Panc1 (cell line): ENCODE measurements at regions not wholly inside any gene's neighbourhood (a gene's known extent, or its start where the extent isn't known, plus 50 kb on each side); places are given as distances from the start of the nearest gene placed in this dataset.

Experiments used
- ATAC-seq: fragments of 200-7000 bp; cut with Tn5 transposase; 2 replicates; pipeline ENCODE4 v1.9.1; 2020; ENCODE audit warnings: mild to moderate bottlenecking, moderate library complexity
- BruUV-seq: library from RNA; stranded (reverse); fragments of 400-500 nt; replicated peaks from 2 replicates; lab custom pipeline; 2021; lab: Mats Ljungman, UMichigan
- CTCF ChIA-PET: fragments of 300-600 bp; sonication (Branson Sonifier 250); formaldehyde crosslinking; loops from one replicate; lab custom pipeline; 2022; ENCODE audit warnings: antibody characterized with exemption; lab: Charles Lee
- POLR2A ChIA-PET: fragments of 300-600 bp; sonication (Branson Sonifier 250); formaldehyde crosslinking; loops from one replicate; lab custom pipeline; 2022; ENCODE audit warnings: antibody characterized with exemption; lab: Charles Lee
- DNase-seq: peaks from one replicate; pipeline ENCODE4 v3.0.0-alpha.2; 2010; ENCODE audit warnings: low read depth, low spot score
- H3K27ac ChIP-seq: 2 replicates; pipeline ENCODE4 v1.5.1; 2011; ENCODE audit warnings: mild to moderate bottlenecking, low read length, inconsistent platforms
- H3K27me3 ChIP-seq: fragments of 200-500 bp; sonication (Bioruptor generic); 2 replicates; pipeline ENCODE4 v1.6.0; 2014; ENCODE audit warnings: low read length, inconsistent platforms; ENCODE audit not compliant: control insufficient read depth, insufficient read depth
- H3K36me3 ChIP-seq: fragments of 200-500 bp; sonication (Bioruptor generic); 2 replicates; pipeline ENCODE4 v1.5.1; 2014; ENCODE audit warnings: inconsistent platforms, mild to moderate bottlenecking, low read length, moderate library complexity; ENCODE audit not compliant: control insufficient read depth, insufficient read depth
- H3K4me1 ChIP-seq: 2 replicates; pipeline ENCODE4 v1.5.1; 2011; ENCODE audit warnings: inconsistent platforms, mild to moderate bottlenecking, low read length, moderate library complexity; ENCODE audit not compliant: control insufficient read depth, insufficient read depth
- H3K4me3 ChIP-seq, 2 experiments: 2 replicates each; pipeline ENCODE4 v1.5.1; 2011 to 2012; ENCODE audit warnings: low read depth in 2 of 2, low read length in 2 of 2, mild to moderate bottlenecking in 2 of 2, inconsistent platforms in 1 of 2, moderate library complexity in 1 of 2
- H3K9me3 ChIP-seq: fragments of 200-500 bp; sonication (Bioruptor generic); 2 replicates; pipeline ENCODE4 v1.5.1; 2014; ENCODE audit warnings: low read depth, mild to moderate bottlenecking, inconsistent platforms, low read length, moderate library complexity; ENCODE audit not compliant: control insufficient read depth, insufficient read depth
- CTCF ChIP-seq: fragments of 450-650 bp; IDR thresholded peaks from 2 replicates; pipeline ENCODE4 v1.5.1; 2017; ENCODE audit warnings: mild to moderate bottlenecking
- POLR2AphosphoS5 ChIP-seq: IDR thresholded peaks from 2 replicates; pipeline ENCODE4 v1.6.1; 2012; ENCODE audit warnings: mild to moderate bottlenecking, low read depth, low read length, moderate library complexity
- REST ChIP-seq, 2 experiments: IDR thresholded peaks; 2 replicates each; pipeline ENCODE4 v1.6.1; 2011 to 2012; ENCODE audit warnings: low read depth in 2 of 2, control low read depth in 1 of 2, low read length in 1 of 2, mild to moderate bottlenecking in 1 of 2, moderate library complexity in 1 of 2; ENCODE audit not compliant: insufficient read depth in 1 of 2
- SIN3A ChIP-seq: IDR thresholded peaks from 2 replicates; pipeline ENCODE4 v1.6.1; 2012; ENCODE audit warnings: low read depth, mild to moderate bottlenecking, low read length, moderate library complexity, borderline replicate concordance; ENCODE audit not compliant: insufficient read depth
- TCF7L2 ChIP-seq: IDR thresholded peaks from 2 replicates; pipeline ENCODE4 v1.6.1; 2011; ENCODE audit warnings: mild to moderate bottlenecking, low read depth, low read length, inconsistent platforms
- in situ Hi-C: cut with HindIII; loops from 2 replicates; pipeline ENCODE4 v1.10.0; 2016; ENCODE audit warnings: low sequenced_read_pairs, low pct_unique_long_range_greater_than_20kb
- intact Hi-C: fragments of 100-400 bp; cut with micrococcal nuclease; formaldehyde crosslinking; loops from one replicate; pipeline ENCODE4 v1.10.0; 2022; ENCODE audit not compliant: unreplicated experiment

- in situ Hi-C loops: no loop called here
- TF ChIP-seq TCF7L2 (no peak), CTCF (no peak), REST (IDR thresholded peaks at IDR 0.05; ENCODE audit: insufficient read depth in 1 of 2, low read depth in 2 of 2, low read length in 1 of 2) (no peak), SIN3A (no peak), POLR2AphosphoS5 (no peak)
- no peak for DNase-seq
- ATAC-seq: no peak
- no peaks in the 10 kb centered on the region for H3K36me3 ChIP-seq
- H3K4me1 ChIP-seq: no peaks in the 10 kb centered on the region
- POLR2A ChIA-PET: no interaction called here
- BruUV-seq: no TSS peak
- CTCF ChIA-PET: no interaction called here
- H3K9me3 ChIP-seq: no peaks in the 10 kb centered on the region
- no peak overlapping the region for H3K4me3 ChIP-seq
- no peaks in the 10 kb centered on the region for H3K27me3 ChIP-seq
- no peak overlapping the region for H3K27ac ChIP-seq
- intact Hi-C loops: no loop called here
Observed at GRCh38 chr6:101018157-101018556, 137.0 kb upstream of the ASCC3 start.

GRCh38 chr6:101021504-101021903, 140.4 kb upstream of the ASCC3 start:
- H3K36me3 ChIP-seq: no peaks in the 10 kb centered on the region
- intact Hi-C loops: no loop called here
- H3K4me3 ChIP-seq: no peak overlapping the region
- no peaks in the 10 kb centered on the region for H3K4me1 ChIP-seq
- H3K27me3 ChIP-seq: no peaks in the 10 kb centered on the region
- peaks cover 11% of the 10 kb centered on the region; the same call in 1 of the 2 replicates for H3K9me3 ChIP-seq
- DNase-seq (no peak), ATAC-seq (no peak)
- in situ Hi-C loops: no loop called here
- CTCF ChIA-PET: no interaction called here
- no TSS peak for BruUV-seq
- POLR2A ChIA-PET: no interaction called here
- no peak overlapping the region for H3K27ac ChIP-seq
- TF ChIP-seq POLR2AphosphoS5 (no peak), REST (IDR thresholded peaks at IDR 0.05; ENCODE audit: insufficient read depth in 1 of 2, low read depth in 2 of 2, low read length in 1 of 2) (no peak), TCF7L2 (no peak), SIN3A (no peak), CTCF (no peak)
